ENCODE measurements at regions not wholly inside any gene's neighbourhood (a gene's known extent, or its start where the extent isn't known, plus 50 kb on each side); places are given as distances from the start of the nearest gene placed in this dataset.

DNA sequence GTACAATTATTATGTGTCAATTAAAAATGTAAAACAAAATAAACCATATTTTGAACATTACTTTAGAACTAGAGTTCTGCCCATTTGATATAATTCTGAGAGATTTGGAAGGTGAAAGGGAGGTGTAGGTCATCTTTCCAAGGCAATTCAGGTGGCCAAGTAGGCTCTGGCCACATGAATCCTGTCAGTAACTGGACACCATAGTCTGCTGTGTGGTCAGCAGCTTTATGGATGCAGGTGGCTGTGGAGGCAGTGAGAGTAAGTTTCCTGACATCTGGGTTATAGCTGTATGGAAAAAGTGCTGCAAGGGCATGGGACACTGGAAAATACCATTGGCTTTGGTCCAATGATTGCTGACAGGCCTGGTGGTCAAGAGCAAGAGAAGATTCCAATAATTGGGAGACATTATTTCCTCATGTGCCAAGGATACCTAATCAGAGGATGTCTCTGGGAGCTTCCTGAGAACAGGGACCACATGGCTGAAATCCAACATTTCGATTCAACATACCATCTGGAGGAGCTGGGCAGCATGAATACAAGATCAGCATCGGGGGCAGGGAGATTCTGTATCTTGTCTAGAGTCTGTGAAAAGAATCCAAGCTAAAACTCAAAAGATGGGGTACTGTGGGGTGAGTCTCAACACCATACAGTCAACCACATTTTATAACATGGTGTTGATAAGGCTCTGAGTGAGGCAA, 523.1 kb downstream of the MID1IP1 start:
- CTCF ChIA-PET, result no interaction called here
- TF ChIP-seq, protein P1, sequence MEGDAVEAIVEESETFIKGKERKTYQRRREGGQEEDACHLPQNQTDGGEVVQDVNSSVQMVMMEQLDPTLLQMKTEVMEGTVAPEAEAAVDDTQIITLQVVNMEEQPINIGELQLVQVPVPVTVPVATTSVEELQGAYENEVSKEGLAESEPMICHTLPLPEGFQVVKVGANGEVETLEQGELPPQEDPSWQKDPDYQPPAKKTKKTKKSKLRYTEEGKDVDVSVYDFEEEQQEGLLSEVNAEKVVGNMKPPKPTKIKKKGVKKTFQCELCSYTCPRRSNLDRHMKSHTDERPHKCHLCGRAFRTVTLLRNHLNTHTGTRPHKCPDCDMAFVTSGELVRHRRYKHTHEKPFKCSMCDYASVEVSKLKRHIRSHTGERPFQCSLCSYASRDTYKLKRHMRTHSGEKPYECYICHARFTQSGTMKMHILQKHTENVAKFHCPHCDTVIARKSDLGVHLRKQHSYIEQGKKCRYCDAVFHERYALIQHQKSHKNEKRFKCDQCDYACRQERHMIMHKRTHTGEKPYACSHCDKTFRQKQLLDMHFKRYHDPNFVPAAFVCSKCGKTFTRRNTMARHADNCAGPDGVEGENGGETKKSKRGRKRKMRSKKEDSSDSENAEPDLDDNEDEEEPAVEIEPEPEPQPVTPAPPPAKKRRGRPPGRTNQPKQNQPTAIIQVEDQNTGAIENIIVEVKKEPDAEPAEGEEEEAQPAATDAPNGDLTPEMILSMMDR (IDR thresholded peaks at IDR 0.05; ENCODE audit: insufficient read depth, low read length, missing control alignments), result no peak

DNA sequence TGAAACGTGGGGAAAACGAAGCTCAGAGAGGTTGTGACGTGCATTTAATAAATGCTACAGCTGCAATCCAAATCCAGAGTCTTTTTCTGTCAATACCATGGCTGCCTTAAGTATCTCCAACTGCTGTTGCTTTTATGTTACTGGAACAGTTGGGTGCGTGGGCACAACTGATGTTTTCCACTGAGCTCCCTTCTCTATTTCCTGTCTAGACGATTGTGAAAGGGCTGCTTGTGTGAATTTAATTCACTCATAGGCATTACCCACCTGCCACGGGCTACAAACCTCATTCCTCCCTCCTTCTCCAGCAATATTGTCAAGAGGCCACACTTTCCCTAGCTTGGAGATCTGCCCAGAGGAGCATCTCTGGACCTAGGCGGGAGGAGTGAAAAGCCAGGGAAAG, 526.0 kb downstream of the MID1IP1 start:
- no peak for DNase-seq (ENCODE audit: low read depth, low spot score)
- ChIA-PET CTCF (no interaction called here), POLR2A (no interaction called here)
- TF ChIP-seq, protein P1 (IDR thresholded peaks at IDR 0.05; ENCODE audit: insufficient read depth, low read length, missing control alignments), result no peak
- no peak overlapping the region for H3K4me3 ChIP-seq (ENCODE audit: low read depth, low read length)

More for the DNA sequence above, 523.1 kb downstream of the MID1IP1 start:
- no peak overlapping the region for H3K4me3 ChIP-seq (ENCODE audit: low read depth, low read length)
- DNase-seq (ENCODE audit: low read depth, low spot score), result no peak
- POLR2A ChIA-PET, result no interaction called here

DNA sequence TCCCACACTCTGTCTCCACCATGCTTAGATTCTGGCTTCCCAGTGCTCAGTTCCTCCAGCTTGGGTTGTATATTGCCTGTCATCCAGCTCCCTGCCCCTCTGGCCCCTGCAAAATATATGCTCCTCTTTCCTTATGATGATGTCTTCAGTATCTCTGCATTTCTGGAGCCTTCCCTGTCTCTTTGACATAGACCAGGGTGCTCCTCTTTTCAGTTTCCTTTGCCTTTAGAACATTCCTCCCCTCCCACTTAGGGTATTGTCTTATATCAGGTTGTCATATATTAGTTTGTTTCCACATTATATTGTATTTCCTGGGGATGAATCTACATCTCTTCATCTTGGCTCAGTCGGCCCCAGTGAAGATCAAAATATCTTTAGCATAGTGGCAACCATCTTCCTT, 526.4 kb downstream of the MID1IP1 start:
- POLR2A ChIA-PET, result no interaction called here
- no peak for DNase-seq (ENCODE audit: low read depth, low spot score)
- CTCF ChIA-PET, result no interaction called here
- H3K4me3 ChIP-seq (ENCODE audit: low read depth, low read length), result no peak overlapping the region
- TF ChIP-seq, protein P1 (IDR thresholded peaks at IDR 0.05; ENCODE audit: insufficient read depth, low read length, missing control alignments), result no peak

DNA sequence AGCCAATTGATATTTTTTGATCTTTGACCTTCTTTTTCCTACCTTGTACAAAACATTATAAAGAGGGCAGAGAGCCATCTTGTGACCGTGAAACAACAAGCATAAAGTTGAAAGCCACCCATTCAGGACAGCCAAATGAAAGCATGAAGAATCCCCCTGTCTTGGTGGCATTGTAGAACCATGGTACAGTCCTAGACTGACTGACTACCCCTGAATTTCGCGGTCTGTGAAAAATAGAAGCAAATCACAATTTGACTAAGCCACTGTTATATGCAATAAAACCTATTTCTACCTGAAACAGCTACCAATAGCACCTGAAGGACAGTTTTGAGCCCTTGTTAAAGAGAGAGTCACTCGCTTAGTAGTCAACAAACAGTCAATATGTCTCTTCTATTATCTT, 527.4 kb downstream of the MID1IP1 start:
- CTCF ChIA-PET, result no interaction called here

DNA sequence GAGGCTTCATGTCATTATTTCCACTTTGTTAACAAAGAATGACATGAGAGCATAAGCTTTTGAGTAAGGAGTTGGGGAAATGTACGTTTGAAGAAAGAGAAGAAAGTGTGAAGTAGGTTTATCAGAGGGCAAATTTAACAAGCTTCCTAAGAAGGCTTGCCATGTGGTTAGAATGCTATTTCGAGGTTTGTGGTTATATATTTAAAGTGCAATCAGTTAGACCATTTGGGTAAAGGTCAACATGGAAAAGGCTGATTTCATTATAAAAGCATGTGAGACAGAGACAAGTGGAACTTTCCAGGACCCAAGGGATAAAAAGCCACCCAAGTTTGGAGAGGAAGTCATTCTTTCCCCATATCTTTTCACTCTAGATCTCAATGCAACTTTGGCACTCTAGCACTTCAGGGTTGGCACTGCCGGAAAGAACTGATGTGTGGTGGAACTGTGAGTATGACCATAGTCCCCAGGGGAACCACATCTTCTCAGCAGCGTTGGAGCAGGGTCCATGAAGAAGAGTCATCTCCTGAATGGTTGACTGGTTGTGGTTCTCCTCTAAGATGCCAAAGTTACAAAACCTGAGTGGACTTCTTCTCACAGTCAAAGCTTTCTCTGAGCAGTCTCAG, 529.9 kb downstream of the MID1IP1 start:
- ChIA-PET POLR2A (no interaction called here), CTCF (no interaction called here)
- TF ChIP-seq, protein P1 (IDR thresholded peaks at IDR 0.05; ENCODE audit: insufficient read depth, low read length, missing control alignments), result no peak
- H3K4me3 ChIP-seq (ENCODE audit: low read depth, low read length), result no peak overlapping the region
- no peak for DNase-seq (ENCODE audit: low read depth, low spot score)

More for the DNA sequence above, 527.4 kb downstream of the MID1IP1 start:
- TF ChIP-seq, protein P1 (IDR thresholded peaks at IDR 0.05; ENCODE audit: insufficient read depth, low read length, missing control alignments), result no peak
- POLR2A ChIA-PET, result no interaction called here
- no peak for DNase-seq (ENCODE audit: low read depth, low spot score)
- H3K4me3 ChIP-seq (ENCODE audit: low read depth, low read length), result no peak overlapping the region

DNA sequence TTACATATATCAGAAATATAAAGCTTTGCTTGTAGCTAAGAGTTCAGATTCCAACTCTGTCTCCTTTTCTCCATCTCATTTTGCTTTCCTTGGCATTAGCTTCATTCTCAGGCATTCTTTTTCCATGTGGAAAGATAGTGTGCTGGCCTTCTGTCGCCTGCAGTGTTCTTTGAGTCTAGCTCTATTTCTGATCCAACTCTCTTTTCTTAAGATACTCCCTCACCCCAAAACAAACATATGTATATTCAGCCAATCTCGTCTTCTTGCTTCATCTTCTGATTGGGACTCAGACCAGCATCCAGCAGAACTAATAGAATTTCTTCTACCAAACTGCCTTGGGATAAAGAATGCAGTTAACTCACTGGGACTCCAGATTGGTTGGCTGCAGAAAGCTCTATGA, 532.2 kb downstream of the MID1IP1 start:
- TF ChIP-seq, protein P1 (IDR thresholded peaks at IDR 0.05; ENCODE audit: insufficient read depth, low read length, missing control alignments), result no peak
- POLR2A ChIA-PET, result no interaction called here
- CTCF ChIA-PET, result no interaction called here

More for the DNA sequence above, 532.2 kb downstream of the MID1IP1 start:
- H3K4me3 ChIP-seq (ENCODE audit: low read depth, low read length), result no peak overlapping the region
- no peak for DNase-seq (ENCODE audit: low read depth, low spot score)
